Pancreas (tissue), 10 donors: ENCODE measurements at regions not wholly inside any gene's neighbourhood (a gene's known extent, or its start where the extent isn't known, plus 50 kb on each side); places are given as distances from the start of the nearest gene placed in this dataset.

Experiments
- ATAC-seq, 4 donors: fragments of 200-7000 bp; cut with Tn5 transposase; one replicate each; pipeline versions ENCODE4 v1.8.0 to v1.9.1; 2020; ENCODE audit warnings: mild to moderate bottlenecking in 4 of 4, moderate library complexity in 4 of 4
- DNase-seq, 6 donors: peaks; one replicate each; pipeline ENCODE4 v3.0.0-alpha.2; 2020
- FAIRE-seq: peaks from 2 replicates; lab custom pipeline; 2012; peaks lifted over from hg19 to GRCh38; lab: Jason Lieb, UNC
- H3K27ac ChIP-seq, 4 donors: fragments of 200-600 bp; sonication (generic); 1 replicate in 3 of 4; 2 replicates in 1 of 4; pipeline versions ENCODE4 v1.5.0 to v1.8.0; 2020
- H3K27me3 ChIP-seq, 4 donors: fragments of 200-600 bp; one replicate each; pipeline ENCODE4 v1.8.0; 2021
- H3K36me3 ChIP-seq, 3 donors: fragments of 200-600 bp; sonication (generic) in 1 of 3; one replicate each; pipeline versions ENCODE4 v1.5.0 to v1.8.0; 2020 to 2021
- H3K4me1 ChIP-seq, 3 donors: fragments of 200-600 bp; one replicate each; pipeline ENCODE4 v1.8.0; 2021
- H3K4me3 ChIP-seq, 4 donors: fragments of 200-600 bp; sonication (generic) in 2 of 4; one replicate each; pipeline versions ENCODE4 v1.5.0 to v1.8.0; 2020 to 2021
- H3K9me3 ChIP-seq, 4 donors: fragments of 200-600 bp; one replicate each; pipeline ENCODE4 v1.8.0; 2021
- WGBS, 2 donors: extraction: QIAGEN DNeasy Blood & Tissue Kit; methylation state at CpG; one replicate each; pipeline ENCODE4 v1.1.7; 2013; 5-methylcytosine and 5-hydroxymethylcytosine counted together
- intact Hi-C, 3 donors: fragments of 100-400 bp; cut with DNase I; formaldehyde crosslinking; loops; one replicate each; pipeline versions ENCODE4 v1.11.1 to v1.14.2; 2022
- TF ChIP-seq, protein P1 (sequence below), 4 donors: fragments of 200-600 bp; sonication (generic) in 3 of 4; IDR thresholded peaks; one replicate each; pipeline versions ENCODE4 v1.5.0 to v1.8.0; 2021; ENCODE audit warnings: antibody characterized with exemption in 4 of 4
- donor health status: healthy with polysubstance abuse.
- donor health status: DM: no; HTN: no; CAD: no; lungs with moderate emphysema.
- donor health status: DM: no; HTN: no; CAD: no.
- donor health status: control.
- donor health status: control.
- donor health status: Bipolar disorder and iron deficiency.
- donor health status: DM: yes; HTN: yes; CAD: no.
- donor health status: DM: no; HTN: no; CAD: no.
- donor health status: DM: no; HTN: no; CAD: no.
- donor health status: DM: yes; HTN: yes; CAD: no.

DNA sequence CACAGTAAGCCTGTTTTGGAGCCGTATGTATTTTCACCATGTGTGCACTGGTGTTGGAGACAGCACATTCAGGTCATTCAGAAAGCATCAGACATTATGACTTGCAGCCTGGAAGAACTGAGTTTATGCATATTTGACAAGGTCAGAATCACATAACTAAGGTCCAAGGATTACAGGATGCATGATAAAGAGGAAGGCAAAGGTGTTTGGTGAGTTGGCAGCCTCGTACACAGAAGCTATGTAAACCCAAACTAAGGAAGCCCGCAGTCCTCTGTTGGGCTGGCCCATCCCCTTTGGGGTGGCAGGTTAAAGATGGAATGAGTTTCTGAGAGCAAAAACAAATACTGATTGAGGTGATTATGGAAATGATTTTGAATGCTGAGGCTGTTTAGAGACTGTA, 218.4 kb downstream of the KTN1 start:
- DNase-seq (no peak), ATAC-seq (no peak), FAIRE-seq (no peak)
- H3K4me3 ChIP-seq, result no peak overlapping the region
- no peaks in the 10 kb centered on the region for H3K9me3 ChIP-seq
- WGBS, 2 donors, result 74 to 79% methylated on average over 3 of the region's 3 CpGs
- intact Hi-C loops, result no loop called here
- peaks cover 0 to 3% (median 0%) of the 10 kb centered on the region in 3 donors for H3K4me1 ChIP-seq
- H3K36me3 ChIP-seq, result no peaks in the 10 kb centered on the region
- no peak overlapping the region for H3K27ac ChIP-seq
- TF ChIP-seq, protein P1, sequence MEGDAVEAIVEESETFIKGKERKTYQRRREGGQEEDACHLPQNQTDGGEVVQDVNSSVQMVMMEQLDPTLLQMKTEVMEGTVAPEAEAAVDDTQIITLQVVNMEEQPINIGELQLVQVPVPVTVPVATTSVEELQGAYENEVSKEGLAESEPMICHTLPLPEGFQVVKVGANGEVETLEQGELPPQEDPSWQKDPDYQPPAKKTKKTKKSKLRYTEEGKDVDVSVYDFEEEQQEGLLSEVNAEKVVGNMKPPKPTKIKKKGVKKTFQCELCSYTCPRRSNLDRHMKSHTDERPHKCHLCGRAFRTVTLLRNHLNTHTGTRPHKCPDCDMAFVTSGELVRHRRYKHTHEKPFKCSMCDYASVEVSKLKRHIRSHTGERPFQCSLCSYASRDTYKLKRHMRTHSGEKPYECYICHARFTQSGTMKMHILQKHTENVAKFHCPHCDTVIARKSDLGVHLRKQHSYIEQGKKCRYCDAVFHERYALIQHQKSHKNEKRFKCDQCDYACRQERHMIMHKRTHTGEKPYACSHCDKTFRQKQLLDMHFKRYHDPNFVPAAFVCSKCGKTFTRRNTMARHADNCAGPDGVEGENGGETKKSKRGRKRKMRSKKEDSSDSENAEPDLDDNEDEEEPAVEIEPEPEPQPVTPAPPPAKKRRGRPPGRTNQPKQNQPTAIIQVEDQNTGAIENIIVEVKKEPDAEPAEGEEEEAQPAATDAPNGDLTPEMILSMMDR (IDR thresholded peaks at IDR 0.05), result no peak
- H3K27me3 ChIP-seq, result no peaks in the 10 kb centered on the region

GRCh38 chr14:55799508-55800095, 219.6 kb downstream of the KTN1 start:
- DNase-seq (no peak), ATAC-seq (no peak), FAIRE-seq (no peak)
- Histone ChIP-seq H3K4me1 (peaks cover 0 to 7% (median 0%) of the 10 kb centered on the region in 3 donors), H3K4me3 (no peak overlapping the region), H3K27ac (no peak overlapping the region), H3K36me3 (no peaks in the 10 kb centered on the region), H3K9me3 (no peaks in the 10 kb centered on the region), H3K27me3 (no peaks in the 10 kb centered on the region)
- TF ChIP-seq, protein P1 (IDR thresholded peaks at IDR 0.05), result no peak
- WGBS, 2 donors, result 75 to 77% methylated on average over 3 of the region's 3 CpGs
- intact Hi-C loops, result no loop called here

DNA sequence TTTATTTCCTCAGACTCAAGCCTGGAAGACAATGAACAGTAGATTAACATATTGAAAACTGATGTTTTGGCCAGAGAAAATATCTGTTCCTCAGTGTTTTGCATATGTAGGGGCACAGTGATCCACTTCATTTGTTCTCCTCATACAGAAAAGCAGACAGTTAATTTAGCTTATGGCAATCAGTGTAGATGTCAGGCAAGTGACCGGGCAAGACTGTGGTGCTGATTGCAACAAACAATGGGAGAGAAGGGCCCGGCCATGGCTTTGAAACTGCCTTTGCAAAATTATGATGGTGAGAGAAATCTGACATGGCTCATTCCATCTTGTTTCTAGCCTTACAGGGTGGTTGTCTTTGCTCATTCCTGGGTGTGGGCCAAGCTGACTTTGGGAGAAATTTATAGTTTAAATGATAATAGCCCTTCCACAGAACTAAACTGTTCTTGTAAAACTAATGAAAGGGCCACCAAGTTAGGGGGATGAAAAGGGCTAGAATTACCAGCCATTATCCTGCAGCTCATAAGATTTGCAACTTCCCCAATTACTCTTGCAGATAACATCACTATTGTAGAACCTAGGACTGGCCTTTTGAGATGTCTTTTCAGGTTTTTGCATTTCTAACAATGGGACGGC, 220.3 kb downstream of the KTN1 start:
- Histone ChIP-seq H3K9me3 (no peaks in the 10 kb centered on the region), H3K4me1 (peaks cover 0 to 7% (median 0%) of the 10 kb centered on the region in 3 donors), H3K4me3 (no peak overlapping the region), H3K27me3 (no peaks in the 10 kb centered on the region), H3K27ac (no peak overlapping the region), H3K36me3 (no peaks in the 10 kb centered on the region)
- 91 to 96% methylated on average over 3 of the region's 3 CpGs for WGBS, 2 donors
- FAIRE-seq (no peak), ATAC-seq (no peak), DNase-seq (no peak)
- intact Hi-C loops, result no loop called here
- TF ChIP-seq, protein P1 (IDR thresholded peaks at IDR 0.05), result no peak

DNA sequence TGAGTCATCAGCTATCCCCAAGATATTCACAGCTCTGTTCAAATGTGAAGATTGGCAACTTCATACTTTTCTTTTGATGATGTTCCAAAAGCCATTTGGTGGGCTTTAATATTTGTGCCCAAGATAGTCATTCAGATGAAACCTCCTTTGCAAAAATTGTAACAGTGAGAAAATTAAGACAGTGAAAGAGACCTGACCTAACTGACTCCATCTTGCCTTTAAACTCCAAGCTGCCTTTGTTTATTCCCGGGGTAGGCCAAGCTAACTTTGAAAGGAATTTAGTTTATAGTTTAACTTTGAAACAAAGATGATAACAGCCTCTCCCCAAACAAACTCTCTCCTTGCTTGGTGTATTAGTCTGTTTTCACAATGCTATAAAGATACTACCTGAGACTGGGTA, 221.1 kb downstream of the KTN1 start:
- no peaks in the 10 kb centered on the region for H3K9me3 ChIP-seq
- intact Hi-C loops, result no loop called here
- TF ChIP-seq, protein P1 (IDR thresholded peaks at IDR 0.05), result no peak
- H3K4me3 ChIP-seq, result no peak overlapping the region
- FAIRE-seq (no peak), ATAC-seq (no peak), DNase-seq (no peak)
- no peaks in the 10 kb centered on the region for H3K36me3 ChIP-seq
- H3K27ac ChIP-seq, result no peak overlapping the region
- H3K4me1 ChIP-seq, result peaks cover 3 to 15% (median 4%) of the 10 kb centered on the region in 3 donors
- WGBS, 2 donors, result 0% methylated on average over 1 of the region's 1 CpG
- no peaks in the 10 kb centered on the region for H3K27me3 ChIP-seq
